ENCODE measurements at regions not wholly inside any gene's neighbourhood (a gene's known extent, or its start where the extent isn't known, plus 50 kb on each side); places are given as distances from the start of the nearest gene placed in this dataset.

DNA sequence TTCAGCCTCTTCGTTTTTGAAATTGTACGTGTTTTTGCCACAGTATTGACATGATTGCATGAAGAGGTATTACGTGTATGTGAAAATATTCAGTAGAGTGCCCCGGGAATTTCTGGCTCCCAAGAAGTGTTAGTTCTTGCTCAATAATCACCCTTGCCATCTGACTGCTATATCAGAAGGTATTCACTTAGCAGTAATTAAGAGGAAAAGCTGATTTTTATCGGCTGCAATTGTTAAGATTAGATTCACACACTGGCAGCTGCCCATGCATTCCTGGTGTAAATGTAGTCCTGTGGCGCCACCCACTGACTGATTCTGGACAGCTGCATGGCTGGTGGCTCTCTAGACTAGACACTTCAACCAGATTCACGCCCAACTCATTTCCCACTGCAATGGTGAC, 440.1 kb upstream of the ADAMTS16 start:
- Histone ChIP-seq H3K79me2 (ENCODE audit: control insufficient read depth, insufficient read depth, low read length) (no peaks in the 10 kb centered on the region), H3K9ac (ENCODE audit: low read length) (no peak overlapping the region), H3K27ac (ENCODE audit: low read length in 2 of 2) (no peak overlapping the region), H3K4me1 (ENCODE audit: control insufficient read depth in 2 of 2, insufficient read depth in 2 of 2, low read length in 2 of 2) (no peaks in the 10 kb centered on the region), H3K4me2 (replicated peaks; ENCODE audit: low read depth, low read length, poor library complexity, severe bottlenecking) (no peak overlapping the region), H2AFZ (ENCODE audit: insufficient read depth, low read depth, low read length, poor library complexity, severe bottlenecking) (no peak overlapping the region), H3K4me3 (ENCODE audit: control extremely low read depth in 1 of 5, extremely low read depth in 1 of 5, insufficient read depth in 1 of 5, low read depth in 2 of 5, low read length in 4 of 5) (no peak overlapping the region), H3K9me3 (ENCODE audit: control extremely low read depth in 1 of 3, control insufficient read depth in 2 of 3, insufficient read depth in 1 of 3, low read length in 2 of 3) (no peaks in the 10 kb centered on the region), H3K36me3 (replicated peaks in 1 of 2; ENCODE audit: control extremely low read depth in 1 of 2, control insufficient read depth in 1 of 2, extremely low read depth in 1 of 2, insufficient read depth in 2 of 2, low read length in 1 of 2) (no peaks in the 10 kb centered on the region), H3K27me3 (replicated peaks in 1 of 4; ENCODE audit: control extremely low read depth in 1 of 4, control insufficient read depth in 3 of 4, insufficient read depth in 4 of 4, low read length in 3 of 4) (no peaks in the 10 kb centered on the region), H4K20me1 (ENCODE audit: control insufficient read depth, insufficient read depth, low read length, poor library complexity, severe bottlenecking) (no peaks in the 10 kb centered on the region)
- DNase-seq (no peak), ATAC-seq (ENCODE audit: low read depth) (no peak)
- POLR2A ChIA-PET = no interaction called here
- H3K27me3 Mint-ChIP-seq = no peaks in the 10 kb centered on the region
- no peak overlapping the region for H3K4me3 Mint-ChIP-seq
- intact Hi-C loops (cut with micrococcal nuclease) = no loop called here
- TF ChIP-seq, protein P1, sequence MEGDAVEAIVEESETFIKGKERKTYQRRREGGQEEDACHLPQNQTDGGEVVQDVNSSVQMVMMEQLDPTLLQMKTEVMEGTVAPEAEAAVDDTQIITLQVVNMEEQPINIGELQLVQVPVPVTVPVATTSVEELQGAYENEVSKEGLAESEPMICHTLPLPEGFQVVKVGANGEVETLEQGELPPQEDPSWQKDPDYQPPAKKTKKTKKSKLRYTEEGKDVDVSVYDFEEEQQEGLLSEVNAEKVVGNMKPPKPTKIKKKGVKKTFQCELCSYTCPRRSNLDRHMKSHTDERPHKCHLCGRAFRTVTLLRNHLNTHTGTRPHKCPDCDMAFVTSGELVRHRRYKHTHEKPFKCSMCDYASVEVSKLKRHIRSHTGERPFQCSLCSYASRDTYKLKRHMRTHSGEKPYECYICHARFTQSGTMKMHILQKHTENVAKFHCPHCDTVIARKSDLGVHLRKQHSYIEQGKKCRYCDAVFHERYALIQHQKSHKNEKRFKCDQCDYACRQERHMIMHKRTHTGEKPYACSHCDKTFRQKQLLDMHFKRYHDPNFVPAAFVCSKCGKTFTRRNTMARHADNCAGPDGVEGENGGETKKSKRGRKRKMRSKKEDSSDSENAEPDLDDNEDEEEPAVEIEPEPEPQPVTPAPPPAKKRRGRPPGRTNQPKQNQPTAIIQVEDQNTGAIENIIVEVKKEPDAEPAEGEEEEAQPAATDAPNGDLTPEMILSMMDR (IDR thresholded peaks at IDR 0.05) = no peak
- no peak for TF ChIP-seq EZH2 (IDR thresholded peaks at IDR 0.05; ENCODE audit: borderline replicate concordance, insufficient read depth, low read depth, low read length, poor library complexity, severe bottlenecking)
- no peaks in the 10 kb centered on the region for H3K9me3 Mint-ChIP-seq (ENCODE audit: insufficient read depth)
- H3K4me1 Mint-ChIP-seq = no peaks in the 10 kb centered on the region
- no peak overlapping the region for H3K27ac Mint-ChIP-seq
- CTCF ChIA-PET = no interaction called here
- 51% methylated on average over 5 of the region's 7 CpGs for WGBS (ENCODE audit: insufficient coverage)

DNA sequence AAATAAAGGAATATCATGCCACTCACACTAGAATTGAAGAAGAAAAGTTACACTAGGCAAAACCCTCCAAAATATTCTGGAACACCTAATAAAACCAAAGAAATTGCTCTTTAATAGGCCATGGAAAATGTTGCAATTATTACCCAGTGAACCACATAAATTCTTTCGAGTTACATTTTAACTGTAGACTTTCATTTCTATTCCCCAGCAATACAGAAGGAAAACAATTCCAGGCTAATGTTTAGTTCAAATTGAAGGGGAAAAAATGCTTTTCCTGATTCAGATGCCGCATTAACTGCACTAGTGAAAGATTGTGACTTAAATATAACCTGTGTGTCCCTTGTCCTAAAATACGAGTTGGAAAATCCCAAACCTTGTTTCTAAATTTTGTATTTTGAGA, 439.3 kb upstream of the ADAMTS16 start:
- H3K4me2 ChIP-seq (replicated peaks; ENCODE audit: low read depth, low read length, poor library complexity, severe bottlenecking) = no peak overlapping the region
- ChIA-PET POLR2A (no interaction called here), CTCF (no interaction called here)
- H3K4me3 ChIP-seq (ENCODE audit: control extremely low read depth in 1 of 5, extremely low read depth in 1 of 5, insufficient read depth in 1 of 5, low read depth in 2 of 5, low read length in 4 of 5) = no peak overlapping the region
- H3K27me3 Mint-ChIP-seq = no peaks in the 10 kb centered on the region
- DNase-seq (no peak), ATAC-seq (ENCODE audit: low read depth) (no peak)
- H3K36me3 ChIP-seq (replicated peaks in 1 of 2; ENCODE audit: control extremely low read depth in 1 of 2, control insufficient read depth in 1 of 2, extremely low read depth in 1 of 2, insufficient read depth in 2 of 2, low read length in 1 of 2) = no peaks in the 10 kb centered on the region
- intact Hi-C loops (cut with micrococcal nuclease) = no loop called here
- H3K9me3 Mint-ChIP-seq (ENCODE audit: insufficient read depth) = no peaks in the 10 kb centered on the region
- TF ChIP-seq, protein P1 (IDR thresholded peaks at IDR 0.05) = no peak
- TF ChIP-seq EZH2 (IDR thresholded peaks at IDR 0.05; ENCODE audit: borderline replicate concordance, insufficient read depth, low read depth, low read length, poor library complexity, severe bottlenecking) = no peak
- H2AFZ ChIP-seq (ENCODE audit: insufficient read depth, low read depth, low read length, poor library complexity, severe bottlenecking) = no peak overlapping the region
- no peaks in the 10 kb centered on the region for H3K79me2 ChIP-seq (ENCODE audit: control insufficient read depth, insufficient read depth, low read length)
- H3K9ac ChIP-seq (ENCODE audit: low read length) = no peak overlapping the region
- H3K4me1 Mint-ChIP-seq = no peaks in the 10 kb centered on the region
- no CpG with 5 or more reads among the region's 3 CpGs for WGBS (ENCODE audit: insufficient coverage)
- H3K27ac Mint-ChIP-seq = no peak overlapping the region
- no peaks in the 10 kb centered on the region for H4K20me1 ChIP-seq (ENCODE audit: control insufficient read depth, insufficient read depth, low read length, poor library complexity, severe bottlenecking)
- H3K9me3 ChIP-seq (ENCODE audit: control extremely low read depth in 1 of 3, control insufficient read depth in 2 of 3, insufficient read depth in 1 of 3, low read length in 2 of 3) = no peaks in the 10 kb centered on the region
- H3K4me3 Mint-ChIP-seq = no peak overlapping the region
- no peak overlapping the region for H3K27ac ChIP-seq (ENCODE audit: low read length in 2 of 2)
- no peaks in the 10 kb centered on the region for H3K27me3 ChIP-seq (replicated peaks in 1 of 4; ENCODE audit: control extremely low read depth in 1 of 4, control insufficient read depth in 3 of 4, insufficient read depth in 4 of 4, low read length in 3 of 4)
- no peaks in the 10 kb centered on the region for H3K4me1 ChIP-seq (ENCODE audit: control insufficient read depth in 2 of 2, insufficient read depth in 2 of 2, low read length in 2 of 2)
